ENCODE measurements at regions not wholly inside any gene's neighbourhood (a gene's known extent, or its start where the extent isn't known, plus 50 kb on each side); places are given as distances from the start of the nearest gene placed in this dataset.

GRCh38 chr2:43082903-43083677, 143.3 kb downstream of the ZFP36L2 start:
- TF ChIP-seq CTCF (conservative IDR thresholded peaks at IDR 0.05; ENCODE audit: low read depth, low read length) = no peak
- no peak for DNase-seq (ENCODE audit: low read depth)
- H3K4me3 ChIP-seq (ENCODE audit: low read depth, low read length) = no peak overlapping the region

GRCh38 chr2:43082111-43082894, 144.1 kb downstream of the ZFP36L2 start:
- DNase-seq (ENCODE audit: low read depth) = peak; percentile 87
- H3K4me3 ChIP-seq (ENCODE audit: low read depth, low read length) = no peak overlapping the region
- TF ChIP-seq CTCF (conservative IDR thresholded peaks at IDR 0.05; ENCODE audit: low read depth, low read length) = no peak

- H3K4me3 ChIP-seq (ENCODE audit: low read depth, low read length) = no peak overlapping the region
- TF ChIP-seq CTCF (conservative IDR thresholded peaks at IDR 0.05; ENCODE audit: low read depth, low read length) = no peak
- DNase-seq (ENCODE audit: low read depth) = no peak
Measured at GRCh38 chr2:43081131-43081765, 145.2 kb downstream of the ZFP36L2 start.

- no peak for DNase-seq (ENCODE audit: low read depth)
- no peak overlapping the region for H3K4me3 ChIP-seq (ENCODE audit: low read depth, low read length)
- TF ChIP-seq CTCF (conservative IDR thresholded peaks at IDR 0.05; ENCODE audit: low read depth, low read length) = no peak
Measured at GRCh38 chr2:43080571-43081021, 145.8 kb downstream of the ZFP36L2 start.

- no peak overlapping the region for H3K4me3 ChIP-seq (ENCODE audit: low read depth, low read length)
- TF ChIP-seq CTCF (conservative IDR thresholded peaks at IDR 0.05; ENCODE audit: low read depth, low read length) = no peak
- DNase-seq (ENCODE audit: low read depth) = peak; percentile 34
Measured at GRCh38 chr2:43078781-43079755, 147.3 kb downstream of the ZFP36L2 start.

- no peak for DNase-seq (ENCODE audit: low read depth)
- H3K4me3 ChIP-seq (ENCODE audit: low read depth, low read length) = no peak overlapping the region
- TF ChIP-seq CTCF (conservative IDR thresholded peaks at IDR 0.05; ENCODE audit: low read depth, low read length) = no peak
Measured at GRCh38 chr2:43078301-43078700, 148.1 kb downstream of the ZFP36L2 start.

Measured in choroid plexus epithelial cell (primary cell).